ENCODE measurements at regions not wholly inside any gene's neighbourhood (a gene's known extent, or its start where the extent isn't known, plus 50 kb on each side); places are given as distances from the start of the nearest gene placed in this dataset.

DNA sequence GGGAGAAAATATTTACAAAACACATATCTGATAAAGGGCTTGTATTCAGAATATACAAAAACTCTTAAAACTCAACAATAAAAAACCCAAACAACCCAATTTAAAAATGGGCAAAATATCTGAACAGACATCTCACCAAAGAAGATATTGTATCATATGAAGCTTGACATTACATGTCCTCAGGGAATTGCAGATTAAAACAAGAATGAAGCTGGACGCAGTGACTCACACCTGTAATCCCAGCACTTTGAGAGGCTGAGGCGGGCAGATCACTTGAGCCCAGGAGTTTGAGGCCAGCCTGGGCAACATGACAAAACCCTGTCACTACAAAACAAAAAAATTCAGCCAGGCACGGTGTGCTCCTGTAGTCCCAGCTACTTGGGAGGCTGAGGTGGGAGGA, 135.4 kb upstream of the AKIRIN2 start:
- TF ChIP-seq, protein P1, sequence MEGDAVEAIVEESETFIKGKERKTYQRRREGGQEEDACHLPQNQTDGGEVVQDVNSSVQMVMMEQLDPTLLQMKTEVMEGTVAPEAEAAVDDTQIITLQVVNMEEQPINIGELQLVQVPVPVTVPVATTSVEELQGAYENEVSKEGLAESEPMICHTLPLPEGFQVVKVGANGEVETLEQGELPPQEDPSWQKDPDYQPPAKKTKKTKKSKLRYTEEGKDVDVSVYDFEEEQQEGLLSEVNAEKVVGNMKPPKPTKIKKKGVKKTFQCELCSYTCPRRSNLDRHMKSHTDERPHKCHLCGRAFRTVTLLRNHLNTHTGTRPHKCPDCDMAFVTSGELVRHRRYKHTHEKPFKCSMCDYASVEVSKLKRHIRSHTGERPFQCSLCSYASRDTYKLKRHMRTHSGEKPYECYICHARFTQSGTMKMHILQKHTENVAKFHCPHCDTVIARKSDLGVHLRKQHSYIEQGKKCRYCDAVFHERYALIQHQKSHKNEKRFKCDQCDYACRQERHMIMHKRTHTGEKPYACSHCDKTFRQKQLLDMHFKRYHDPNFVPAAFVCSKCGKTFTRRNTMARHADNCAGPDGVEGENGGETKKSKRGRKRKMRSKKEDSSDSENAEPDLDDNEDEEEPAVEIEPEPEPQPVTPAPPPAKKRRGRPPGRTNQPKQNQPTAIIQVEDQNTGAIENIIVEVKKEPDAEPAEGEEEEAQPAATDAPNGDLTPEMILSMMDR (IDR thresholded peaks at IDR 0.05), result no peak

DNA sequence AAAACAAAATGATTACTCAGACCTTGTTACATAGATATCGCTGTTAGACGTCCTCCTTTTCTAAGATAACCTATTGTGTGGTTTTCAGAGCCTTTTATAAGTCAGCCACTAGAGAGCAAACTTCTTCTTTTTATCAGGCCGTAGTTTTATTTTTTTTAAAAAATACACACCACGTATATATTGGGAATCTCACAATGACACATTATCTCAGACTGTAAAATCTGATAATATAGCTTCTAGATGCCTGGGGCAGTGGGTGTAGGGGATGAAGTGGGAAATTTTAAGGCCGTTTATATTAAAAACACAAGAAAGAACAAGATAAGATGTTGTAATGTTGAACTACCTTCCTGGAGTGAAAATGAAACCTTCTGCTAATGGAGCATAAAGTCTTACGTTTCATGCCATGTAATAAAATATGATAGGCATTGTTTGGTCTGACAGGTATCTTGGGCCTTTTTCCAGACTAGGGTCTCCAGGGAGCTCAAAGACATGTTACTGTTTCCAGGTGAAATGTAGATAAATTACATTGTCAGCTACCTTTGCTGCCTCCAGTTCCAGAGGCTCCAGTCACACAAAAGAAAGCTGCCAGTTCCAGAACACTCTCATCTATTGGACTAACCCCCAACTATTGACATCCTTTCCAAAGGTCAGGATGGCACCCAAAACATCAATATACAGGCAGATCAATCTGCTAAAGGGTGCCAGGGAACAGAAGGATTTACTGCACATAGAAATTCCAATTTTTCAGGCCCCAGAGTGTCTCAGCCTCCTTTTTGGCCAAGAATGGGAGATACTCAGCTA, 130.2 kb upstream of the AKIRIN2 start:
- TF ChIP-seq, protein P1 (IDR thresholded peaks at IDR 0.05), result peak; percentile 49

DNA sequence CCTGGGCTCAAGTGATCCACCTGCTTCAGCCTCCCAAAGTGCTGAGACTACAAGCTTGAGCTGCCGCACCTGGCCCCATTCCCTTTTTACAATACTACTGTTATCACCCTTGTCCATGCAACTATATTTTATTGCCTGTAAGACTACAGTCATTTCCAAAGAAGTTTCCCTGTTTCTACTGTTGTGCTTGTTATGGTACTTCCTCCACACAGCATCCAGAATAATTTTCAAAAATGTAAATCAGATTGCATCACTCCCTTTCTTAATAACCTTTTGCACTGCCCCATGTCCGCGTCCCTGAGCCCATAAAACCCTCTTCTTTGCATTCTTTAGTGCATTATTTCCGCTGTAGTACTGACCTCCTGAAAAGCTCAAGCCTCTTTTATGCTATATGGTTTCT, 128.9 kb upstream of the AKIRIN2 start:
- TF ChIP-seq, protein P1 (IDR thresholded peaks at IDR 0.05), result no peak

DNA sequence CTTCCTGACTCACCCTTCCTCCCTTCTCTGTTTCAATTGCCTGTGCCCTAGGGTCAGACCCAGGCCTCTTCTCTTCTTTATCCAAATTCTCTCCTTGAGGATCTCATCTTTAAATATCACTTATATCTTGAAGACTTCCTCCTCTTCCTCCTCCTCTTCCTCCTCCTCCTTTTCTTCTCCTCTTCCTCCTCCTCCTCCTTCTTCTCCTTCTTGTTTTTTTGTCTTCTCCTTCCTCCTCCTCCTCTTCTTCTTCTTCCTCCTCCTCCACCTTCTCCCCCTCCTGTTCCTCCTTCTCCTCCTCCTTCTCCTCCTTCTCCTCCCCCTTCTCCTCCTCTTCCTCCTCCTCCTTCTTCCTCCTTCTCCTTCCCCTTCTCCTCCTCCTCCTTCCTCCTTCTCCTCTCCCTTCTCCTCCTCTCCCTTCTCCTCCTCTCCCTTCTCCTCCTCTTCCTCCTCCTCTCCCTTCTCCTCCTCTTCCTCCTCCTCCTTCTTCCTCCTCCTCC, 127.6 kb upstream of the AKIRIN2 start:
- TF ChIP-seq, protein P1 (IDR thresholded peaks at IDR 0.05), result no peak

DNA sequence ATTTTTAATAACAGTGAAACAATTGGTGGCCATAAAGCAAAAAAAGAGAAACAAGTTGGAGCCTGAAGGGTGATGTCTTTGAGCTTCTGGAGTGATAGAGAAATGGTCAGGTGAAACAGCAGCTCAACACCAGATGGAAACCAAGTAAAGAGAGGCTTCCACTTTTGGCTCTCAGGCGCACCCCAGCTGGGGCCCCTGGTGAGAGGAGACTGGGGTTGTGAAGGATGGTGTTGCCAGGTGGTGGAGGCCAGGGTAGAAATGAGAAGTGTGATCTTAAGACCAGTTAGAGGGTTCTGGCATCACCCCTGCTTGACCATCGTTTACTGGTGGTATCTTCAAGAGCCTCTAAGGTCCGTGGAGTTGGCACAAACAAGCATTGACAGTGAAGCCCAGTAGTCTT, 126.0 kb upstream of the AKIRIN2 start:
- TF ChIP-seq, protein P1 (IDR thresholded peaks at IDR 0.05), result no peak

DNA sequence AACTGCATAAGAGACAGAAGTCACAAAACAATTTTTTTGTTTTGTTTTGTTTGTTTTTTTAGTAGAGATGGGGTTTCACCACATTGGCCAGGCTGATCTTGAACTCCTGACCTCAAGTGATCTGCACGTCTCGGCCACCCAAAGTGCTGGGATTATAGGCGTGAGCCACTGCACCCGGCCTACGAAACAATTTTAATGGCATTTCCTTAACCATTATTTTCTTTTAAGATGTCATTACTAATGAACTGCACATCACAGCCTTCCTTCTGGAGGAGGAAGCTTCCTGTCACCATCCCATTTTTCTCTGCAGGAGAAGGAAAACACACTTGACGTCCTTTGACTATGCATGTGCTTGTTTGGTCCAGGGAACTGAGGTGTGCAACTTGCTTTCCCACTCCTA, 125.3 kb upstream of the AKIRIN2 start:
- TF ChIP-seq, protein P1 (IDR thresholded peaks at IDR 0.05), result no peak

DNA sequence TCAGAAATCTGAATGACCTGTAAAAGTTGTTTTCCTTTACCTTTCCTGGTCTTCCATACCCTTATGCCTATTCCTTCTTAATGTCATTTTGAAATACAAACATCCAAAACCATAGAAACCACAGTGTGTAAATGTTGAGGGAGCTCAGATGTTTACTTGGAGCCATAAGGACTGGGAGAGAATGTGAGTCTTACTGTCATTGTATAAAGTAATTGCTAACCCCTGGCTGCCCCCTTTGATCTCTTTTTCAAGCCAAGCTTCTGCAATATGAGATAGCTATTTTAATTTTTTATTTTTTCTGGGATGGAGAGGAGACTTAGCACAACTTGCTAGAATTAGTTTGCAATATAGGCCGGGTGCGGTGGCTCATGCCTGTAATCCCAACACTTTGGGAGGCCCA, 124.4 kb upstream of the AKIRIN2 start:
- TF ChIP-seq, protein P1 (IDR thresholded peaks at IDR 0.05), result no peak

Measured in LNCAP (cell line).